ENCODE measurements at regions not wholly inside any gene's neighbourhood (a gene's known extent, or its start where the extent isn't known, plus 50 kb on each side); places are given as distances from the start of the nearest gene placed in this dataset.

GRCh38 chr6:149221774-149222070 lies 95.8 kb upstream of the TAB2 start:
- TF ChIP-seq CTCF (conservative IDR thresholded peaks at IDR 0.05; ENCODE audit: low read depth in 2 of 2) (no peak), ZNF331 (CRISPR knock-in tag; IDR thresholded peaks at IDR 0.05; ENCODE audit: low read depth) (no peak), POLR2AphosphoS5 (IDR thresholded peaks at IDR 0.05; ENCODE audit: low read depth) (no peak), REST (IDR thresholded peaks at IDR 0.05; ENCODE audit: unreplicated experiment) (no peak), EZH2 (IDR thresholded peaks at IDR 0.05; ENCODE audit: low read depth, unreplicated experiment) (no peak), EZH2phosphoT487 (IDR thresholded peaks at IDR 0.05; ENCODE audit: unreplicated experiment) (no peak), NANOG (IDR thresholded peaks at IDR 0.05; ENCODE audit: borderline replicate concordance) (no peak), ETS1 (IDR thresholded peaks at IDR 0.05) (no peak), CREB1 (CRISPR knock-in tag; IDR thresholded peaks at IDR 0.05; ENCODE audit: low read depth) (no peak), JUNB (IDR thresholded peaks at IDR 0.05; ENCODE audit: unreplicated experiment) (no peak), ZNF462 (CRISPR knock-in tag; IDR thresholded peaks at IDR 0.05) (no peak), STAT1 (IDR thresholded peaks at IDR 0.05; ENCODE audit: unreplicated experiment) (no peak)
